Glomerular endothelial cell (primary cell): ENCODE measurements at regions not wholly inside any gene's neighbourhood (a gene's known extent, or its start where the extent isn't known, plus 50 kb on each side); places are given as distances from the start of the nearest gene placed in this dataset.
"Not testable (repeated sequence)": the region's sequence is repeated elsewhere in the genome, so short reads cannot be mapped to it uniquely, and the experiment has no call there.

Experiments used
- DNase-seq: peaks from one replicate; pipeline ENCODE4 v3.0.0-alpha.2; 2011; ENCODE audit warnings: low read depth, low spot score; ENCODE audit errors: extremely low read depth

- no peak for DNase-seq
Observed at GRCh38 chr5:57429513-57430120, 53.0 kb downstream of the ACTBL2 start.

- DNase-seq = not testable (repeated sequence)
Observed at GRCh38 chr5:57429021-57429420, 53.6 kb downstream of the ACTBL2 start.

- DNase-seq = no peak
Observed at GRCh38 chr5:57422993-57423392, 59.6 kb downstream of the ACTBL2 start.

DNA sequence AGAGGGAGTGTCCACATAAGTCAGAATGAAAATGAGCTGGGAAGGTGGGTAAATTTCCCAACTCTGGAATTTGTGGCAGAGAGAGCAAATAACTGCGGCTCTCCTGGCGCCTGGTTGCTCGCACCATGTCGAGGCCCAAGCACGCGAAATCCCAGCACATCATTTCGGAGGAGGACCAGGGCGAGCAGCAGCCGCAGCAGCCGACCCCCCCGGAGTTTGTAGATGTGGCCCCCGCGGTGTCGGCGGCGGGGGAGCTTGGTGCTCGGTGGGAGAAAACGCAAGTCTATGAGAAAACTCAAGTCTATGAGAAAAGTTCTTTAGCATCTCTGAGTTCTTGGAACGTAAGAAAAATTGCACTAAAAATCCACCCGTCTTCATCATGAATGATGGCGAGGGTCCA lies 60.3 kb downstream of the ACTBL2 start:
- DNase-seq = no peak

DNA sequence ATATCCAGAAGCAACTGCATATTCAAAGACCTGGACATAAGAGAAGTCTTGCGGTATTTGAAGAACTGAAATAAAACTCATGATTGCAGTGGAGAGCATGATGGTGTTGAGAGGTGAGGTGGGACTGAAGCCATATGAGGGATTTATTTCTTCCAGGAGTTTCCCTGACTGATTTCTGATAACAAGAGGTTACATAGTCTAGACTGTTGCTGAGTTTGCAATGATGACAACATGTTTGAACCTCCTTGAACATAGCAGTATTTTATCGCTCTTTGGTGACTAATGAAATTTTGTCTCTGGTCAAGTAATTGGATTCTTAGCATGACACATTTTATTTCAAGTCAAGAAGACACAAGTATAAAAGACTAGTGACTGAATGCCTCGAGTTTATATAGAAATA lies 61.8 kb downstream of the ACTBL2 start:
- DNase-seq = no peak

- DNase-seq = no peak
Observed at GRCh38 chr5:57417971-57418370, 64.6 kb downstream of the ACTBL2 start.

- DNase-seq = no peak
Observed at GRCh38 chr5:57417320-57417719, 65.3 kb downstream of the ACTBL2 start.

DNA sequence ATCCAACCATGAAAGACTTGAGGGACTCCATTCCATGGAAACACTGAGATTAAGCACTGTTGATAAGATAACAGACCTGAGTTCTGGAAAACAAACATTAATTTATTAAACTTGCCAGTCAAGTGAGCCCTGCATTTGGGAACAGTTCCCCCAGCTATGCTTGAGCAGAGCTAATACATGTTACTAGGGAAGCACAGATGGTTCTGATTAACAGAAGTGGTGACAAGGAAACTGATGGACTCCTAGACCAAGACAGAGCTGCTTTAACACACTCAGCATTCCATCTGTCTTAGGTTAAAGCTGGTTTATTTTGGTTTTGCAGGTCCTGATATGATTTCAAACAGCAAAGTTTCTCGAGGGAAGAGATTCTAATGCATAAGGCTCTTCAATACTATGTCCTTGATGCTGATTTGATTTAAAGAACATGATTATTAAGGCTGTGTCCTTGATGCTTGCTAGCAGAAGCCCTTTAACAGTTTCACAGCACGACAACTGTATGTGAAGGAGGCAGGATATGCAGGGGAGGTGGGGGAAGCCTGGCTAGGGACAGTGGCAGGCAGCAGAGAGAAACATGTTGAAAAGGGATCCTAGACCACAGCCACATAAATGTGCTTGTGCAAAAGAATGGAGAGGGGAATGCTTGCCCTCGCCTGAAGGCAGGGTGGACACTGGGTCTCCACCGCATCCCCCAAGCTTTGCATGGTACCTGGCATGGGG lies 66.2 kb downstream of the ACTBL2 start:
- DNase-seq = no peak

DNA sequence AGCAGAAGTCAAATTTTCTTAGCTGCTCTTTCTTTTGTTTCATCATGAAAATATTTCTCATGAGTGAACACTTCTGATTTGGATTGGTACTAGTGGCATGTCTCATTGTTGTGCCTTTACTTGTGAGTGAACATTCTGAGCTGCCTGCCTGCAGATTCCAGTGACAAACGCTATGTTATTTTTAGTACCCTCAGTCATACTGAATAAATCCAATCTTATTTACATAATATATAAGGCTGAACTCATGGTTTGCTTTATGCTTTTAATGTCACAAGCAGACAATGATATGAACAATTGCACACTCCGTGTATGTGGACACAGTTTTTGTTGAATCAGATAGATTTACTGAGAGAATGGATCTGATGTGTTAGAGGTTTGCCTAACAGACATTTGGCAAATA lies 67.8 kb downstream of the ACTBL2 start:
- no peak for DNase-seq

- no peak for DNase-seq
Observed at GRCh38 chr5:57414191-57414590, 68.4 kb downstream of the ACTBL2 start.

- DNase-seq = no peak
Observed at GRCh38 chr5:57413145-57413544, 69.5 kb downstream of the ACTBL2 start.

DNA sequence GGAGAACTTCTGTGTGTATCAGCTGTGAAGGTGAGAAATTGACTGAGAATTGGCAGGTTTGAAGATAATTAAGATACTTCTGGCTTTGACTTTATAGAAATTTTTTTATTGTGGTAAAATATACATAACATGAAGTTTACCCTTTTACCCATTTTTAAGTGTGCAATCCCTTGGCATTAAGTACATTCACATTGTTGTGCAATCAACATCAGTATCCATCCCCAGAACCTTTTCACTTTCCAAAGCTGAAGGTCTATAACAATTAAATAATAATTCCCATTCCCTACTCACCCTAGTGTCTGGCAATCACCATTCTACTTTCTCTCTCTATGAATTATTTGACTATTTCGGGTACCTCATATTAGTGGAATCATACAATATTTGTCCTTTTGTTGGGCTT lies 69.9 kb downstream of the ACTBL2 start:
- DNase-seq = no peak

- no peak for DNase-seq
Observed at GRCh38 chr5:57411982-57412381, 70.6 kb downstream of the ACTBL2 start.

- no peak for DNase-seq
Observed at GRCh38 chr5:57410374-57411320, 72.0 kb downstream of the ACTBL2 start.

DNA sequence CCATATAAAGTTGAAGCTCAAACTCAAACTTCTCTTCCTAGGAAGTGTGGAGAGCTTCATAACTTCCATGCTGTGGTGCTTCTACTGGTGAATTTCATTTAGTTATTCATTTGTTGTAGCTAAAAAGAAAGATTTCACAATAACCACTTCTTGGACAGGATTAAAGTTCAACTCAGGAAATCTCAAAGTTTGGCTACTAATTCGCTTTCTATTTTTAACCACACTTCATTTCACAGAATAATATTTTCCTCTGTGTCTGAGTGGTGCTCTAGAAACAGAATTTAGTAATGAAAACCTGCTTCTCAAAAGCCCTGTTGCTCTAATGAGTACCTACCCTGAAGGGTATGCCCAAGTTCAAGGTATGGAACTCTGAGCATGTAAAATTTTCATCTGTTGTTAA lies 73.9 kb downstream of the ACTBL2 start:
- no peak for DNase-seq

DNA sequence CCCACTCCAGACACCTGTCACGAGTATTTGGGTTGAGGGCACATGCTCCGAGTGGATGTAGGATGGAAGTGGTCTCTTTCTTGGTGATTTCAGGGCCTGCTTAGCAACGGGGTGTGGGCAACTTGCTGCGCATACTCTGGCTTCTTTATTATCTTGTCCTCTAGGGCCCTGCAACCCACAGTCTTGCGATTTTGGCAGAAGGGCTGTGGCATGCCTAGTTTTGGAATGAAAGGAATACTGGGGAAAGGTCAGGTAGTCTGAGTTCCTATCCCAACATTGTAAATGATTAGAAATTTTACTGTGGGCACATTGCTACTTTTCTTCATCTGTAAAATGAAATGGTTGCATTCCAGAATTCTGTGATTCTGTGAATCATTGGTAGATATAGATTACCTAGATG lies 74.3 kb downstream of the ACTBL2 start:
- no peak for DNase-seq

DNA sequence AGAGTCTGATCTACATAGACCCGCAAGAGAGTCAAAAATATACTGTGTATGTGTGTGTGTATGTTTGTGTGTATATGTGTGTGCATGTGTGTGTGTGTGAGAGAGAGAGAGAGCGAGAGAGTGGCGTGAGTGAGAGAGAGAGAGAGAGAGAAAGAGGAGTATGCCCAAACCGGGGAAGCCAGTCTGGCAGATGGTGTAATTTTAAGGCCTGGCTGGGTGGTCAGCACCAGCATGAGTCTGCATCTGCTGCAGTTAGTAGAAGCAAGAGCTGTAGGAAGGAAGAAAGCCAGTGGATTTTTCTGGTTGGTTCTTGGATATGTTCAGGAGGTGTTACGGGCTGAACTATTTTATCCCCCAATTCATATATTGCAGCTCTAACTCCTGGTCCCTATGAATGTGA lies 75.2 kb downstream of the ACTBL2 start:
- no peak for DNase-seq

DNA sequence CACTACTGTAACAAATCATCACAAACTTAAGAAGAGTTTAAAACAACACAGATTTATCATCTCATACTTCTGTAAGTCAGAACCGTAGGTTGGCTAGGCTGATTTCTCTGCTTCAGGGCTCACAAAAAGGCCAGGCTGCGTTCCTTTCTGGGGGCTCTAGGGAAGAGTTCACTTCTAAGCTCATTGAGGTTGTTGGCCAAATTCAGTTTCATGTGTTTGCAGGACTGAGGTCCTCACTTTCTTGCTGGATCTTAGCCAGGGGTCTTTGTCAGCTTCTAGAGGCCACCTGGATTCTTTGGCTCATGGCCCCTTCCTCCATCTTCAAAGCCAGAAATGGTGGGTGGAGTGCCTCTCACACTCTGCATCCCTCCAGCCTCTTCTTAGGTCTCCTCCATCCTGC lies 76.0 kb downstream of the ACTBL2 start:
- DNase-seq = no peak

DNA sequence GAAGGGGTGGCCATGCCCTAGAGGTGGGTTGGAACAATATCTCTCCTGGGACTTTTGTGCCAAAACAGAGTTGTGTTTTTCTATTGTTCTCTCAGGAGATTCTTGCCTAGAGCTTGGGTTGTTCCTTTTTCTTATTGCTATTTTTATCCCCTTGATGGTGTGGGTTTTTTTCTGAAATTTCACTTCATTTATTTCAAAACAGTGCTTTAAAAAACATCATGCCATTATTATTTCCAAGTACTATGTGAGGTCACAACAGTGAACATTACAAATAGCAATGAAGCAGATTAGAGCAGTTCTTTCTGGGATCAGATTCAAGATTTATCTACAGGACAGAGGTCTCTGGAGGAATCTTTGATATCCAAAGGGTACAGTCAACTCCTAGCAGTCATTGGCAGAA lies 76.6 kb downstream of the ACTBL2 start:
- DNase-seq = no peak

GRCh38 chr5:57402761-57403160 lies 79.8 kb downstream of the ACTBL2 start:
- DNase-seq = no peak

- DNase-seq = no peak
Observed at GRCh38 chr5:57402348-57402747, 80.3 kb downstream of the ACTBL2 start.
